PFSK-1 (cell line): ENCODE measurements at regions not wholly inside any gene's neighbourhood (a gene's known extent, or its start where the extent isn't known, plus 50 kb on each side); places are given as distances from the start of the nearest gene placed in this dataset.

Experiments used
- FOXP2 ChIP-seq: optimal IDR thresholded peaks from 2 replicates; pipeline ENCODE3; 2011; ENCODE audit warnings: borderline replicate concordance, control low read depth, inconsistent platforms; ENCODE audit not compliant: insufficient read depth; ENCODE audit errors: extremely low read length, extremely low read depth
- POLR2AphosphoS5 ChIP-seq: IDR thresholded peaks from 2 replicates; pipeline ENCODE4 v1.6.1; 2012; ENCODE audit warnings: low read depth, mild to moderate bottlenecking, control low read depth, low read length, moderate library complexity
- REST ChIP-seq, 2 experiments: IDR thresholded peaks; 2 replicates each; pipeline versions ENCODE4 v1.6.1 to v1.8.0; 2011 to 2012; ENCODE audit warnings: low read depth in 2 of 2, low read length in 2 of 2, control low read depth in 1 of 2, inconsistent platforms in 1 of 2, mild to moderate bottlenecking in 1 of 2, moderate library complexity in 1 of 2; ENCODE audit not compliant: insufficient read depth in 1 of 2
- SIN3A ChIP-seq: IDR thresholded peaks from 2 replicates; pipeline ENCODE4 v1.6.1; 2012; ENCODE audit warnings: mild to moderate bottlenecking, low read length, moderate library complexity, borderline replicate concordance; ENCODE audit not compliant: insufficient read depth
- TAF1 ChIP-seq: IDR thresholded peaks from 2 replicates; pipeline ENCODE4 v1.6.1; 2012; ENCODE audit warnings: low read length, control low read depth, borderline replicate concordance; ENCODE audit not compliant: insufficient read depth

- no peak for TF ChIP-seq POLR2AphosphoS5
- TF ChIP-seq TAF1, result no peak
- TF ChIP-seq FOXP2, result no peak
- TF ChIP-seq SIN3A, result no peak
- TF ChIP-seq REST (IDR thresholded peaks at IDR 0.05; ENCODE audit: insufficient read depth in 1 of 2, low read depth in 2 of 2, low read length in 2 of 2), result no peak
These were observed 412.7 kb downstream of the MAFB start for GRCh38 chr20:40276301-40276700.

- no peak for TF ChIP-seq TAF1
- TF ChIP-seq REST (IDR thresholded peaks at IDR 0.05; ENCODE audit: insufficient read depth in 1 of 2, low read depth in 2 of 2, low read length in 2 of 2), result no peak
- TF ChIP-seq FOXP2, result no peak
- TF ChIP-seq POLR2AphosphoS5, result no peak
- no peak for TF ChIP-seq SIN3A
These were observed 413.3 kb downstream of the MAFB start for GRCh38 chr20:40275738-40276137.

- TF ChIP-seq REST (IDR thresholded peaks at IDR 0.05; ENCODE audit: insufficient read depth in 1 of 2, low read depth in 2 of 2, low read length in 2 of 2) (no peak), SIN3A (no peak), POLR2AphosphoS5 (no peak), TAF1 (no peak), FOXP2 (no peak)
These were observed 414.0 kb downstream of the MAFB start for GRCh38 chr20:40274912-40275533.

- no peak for TF ChIP-seq FOXP2
- TF ChIP-seq REST (IDR thresholded peaks at IDR 0.05; ENCODE audit: insufficient read depth in 1 of 2, low read depth in 2 of 2, low read length in 2 of 2), result no peak
- TF ChIP-seq POLR2AphosphoS5, result no peak
- TF ChIP-seq TAF1, result no peak
- TF ChIP-seq SIN3A, result no peak
These were observed 420.5 kb downstream of the MAFB start for GRCh38 chr20:40268321-40269075.
